BJ (cell line): ENCODE measurements at regions not wholly inside any gene's neighbourhood (a gene's known extent, or its start where the extent isn't known, plus 50 kb on each side); places are given as distances from the start of the nearest gene placed in this dataset.

Experiments
- CTCF ChIA-PET: fragments of 350-600 bp; formaldehyde crosslinking; extraction: SDS; loops from one replicate; lab custom pipeline; 2021; ENCODE audit warnings: antibody characterized with exemption, inconsistent platforms; lab: Yijun Ruan, JAX
- POLR2A ChIA-PET: fragments of 300-600 bp; sonication (Branson Sonifier 250); formaldehyde crosslinking; extraction: SDS; loops from one replicate; lab custom pipeline; 2021; ENCODE audit warnings: antibody characterized with exemption; lab: Charles Lee
- DNase-seq: peaks from one replicate; pipeline ENCODE4 v3.0.0-alpha.2; 2011; ENCODE audit warnings: low read depth
- H3K27me3 ChIP-seq: 2 replicates; pipeline ENCODE4 v1.6.0; 2011; ENCODE audit warnings: low read length; ENCODE audit not compliant: control insufficient read depth, insufficient read depth
- H3K36me3 ChIP-seq: 2 replicates; pipeline ENCODE4 v1.5.1; 2011; ENCODE audit warnings: low read length; ENCODE audit not compliant: control insufficient read depth, insufficient read depth
- H3K4me3 ChIP-seq: 2 replicates; pipeline ENCODE4 v1.5.1; 2011; ENCODE audit warnings: low read depth, mild to moderate bottlenecking, control low read depth, low read length
- CTCF ChIP-seq: IDR thresholded peaks from 2 replicates; pipeline ENCODE4 v1.5.1; 2011; ENCODE audit warnings: low read depth, mild to moderate bottlenecking, control low read depth, inconsistent platforms, low read length, moderate library complexity; ENCODE audit not compliant: insufficient read depth

- CTCF ChIA-PET, result no interaction called here
Observed at GRCh38 chr2:103526757-103527156, 764.9 kb downstream of the TMEM182 start.

GRCh38 chr2:103527278-103527677 is 765.4 kb downstream of the TMEM182 start:
- Histone ChIP-seq H3K36me3 (no peaks in the 10 kb centered on the region), H3K4me3 (no peak overlapping the region), H3K27me3 (no peaks in the 10 kb centered on the region)
- POLR2A ChIA-PET, result no interaction called here
- TF ChIP-seq CTCF, result no peak
- CTCF ChIA-PET, result no interaction called here
- DNase-seq, result no peak

More at GRCh38 chr2:103526757-103527156, 764.9 kb downstream of the TMEM182 start:
- no peak for DNase-seq
- POLR2A ChIA-PET, result no interaction called here
- no peak for TF ChIP-seq CTCF
- Histone ChIP-seq H3K36me3 (no peaks in the 10 kb centered on the region), H3K27me3 (no peaks in the 10 kb centered on the region), H3K4me3 (no peak overlapping the region)

- H3K4me3 ChIP-seq, result no peak overlapping the region
- H3K36me3 ChIP-seq, result no peaks in the 10 kb centered on the region
- no peak for DNase-seq
- TF ChIP-seq CTCF, result no peak
- ChIA-PET POLR2A (no interaction called here), CTCF (no interaction called here)
- H3K27me3 ChIP-seq, result no peaks in the 10 kb centered on the region
Observed at GRCh38 chr2:103529798-103530502, 768.1 kb downstream of the TMEM182 start.

- TF ChIP-seq CTCF, result no peak
- no peaks in the 10 kb centered on the region for H3K36me3 ChIP-seq
- DNase-seq, result no peak
- H3K27me3 ChIP-seq, result no peaks in the 10 kb centered on the region
- POLR2A ChIA-PET, result no interaction called here
- H3K4me3 ChIP-seq, result no peak overlapping the region
- CTCF ChIA-PET, result no interaction called here
Observed at GRCh38 chr2:103552775-103553174, 790.9 kb downstream of the TMEM182 start.

- CTCF ChIA-PET, result no interaction called here
- Histone ChIP-seq H3K4me3 (no peak overlapping the region), H3K27me3 (no peaks in the 10 kb centered on the region), H3K36me3 (no peaks in the 10 kb centered on the region)
- POLR2A ChIA-PET, result no interaction called here
- DNase-seq, result no peak
- no peak for TF ChIP-seq CTCF
Observed at GRCh38 chr2:103594823-103595222, 833.0 kb downstream of the TMEM182 start.
